Progenitor cell of endocrine pancreas (in vitro differentiated cells): ENCODE measurements at regions not wholly inside any gene's neighbourhood (a gene's known extent, or its start where the extent isn't known, plus 50 kb on each side); places are given as distances from the start of the nearest gene placed in this dataset.

Experiments
- DNase-seq: peaks from one replicate; pipeline ENCODE4 v3.0.0; 2021; ENCODE audit warnings: low spot score; ENCODE audit not compliant: unreplicated experiment
- H3K27ac Mint-ChIP-seq: 2 replicates; pipeline ENCODE4 v1.8.0; 2021; ENCODE audit warnings: mild to moderate bottlenecking, moderate library complexity, mixed read lengths
- H3K27me3 Mint-ChIP-seq: 2 replicates; pipeline ENCODE4 v1.8.0; 2021; ENCODE audit warnings: mixed read lengths
- H3K36me3 Mint-ChIP-seq: 2 replicates; pipeline ENCODE4 v1.8.0; 2022; ENCODE audit warnings: mixed read lengths; ENCODE audit not compliant: insufficient read depth
- H3K4me1 Mint-ChIP-seq: 2 replicates; pipeline ENCODE4 v1.8.0; 2021; ENCODE audit warnings: low read depth, mixed read lengths
- H3K4me3 Mint-ChIP-seq: 2 replicates; pipeline ENCODE4 v1.8.0; 2021; ENCODE audit warnings: low read depth, mild to moderate bottlenecking, moderate library complexity, mixed read lengths
- H3K9me3 Mint-ChIP-seq: 2 replicates; pipeline ENCODE4 v1.8.0; 2021; ENCODE audit warnings: low read depth, mixed read lengths
- CTCF ChIP-seq: fragments of 200-600 bp; sonication (generic); IDR thresholded peaks from one replicate; pipeline ENCODE4 v1.5.0; 2021; ENCODE audit warnings: antibody characterized with exemption, mild to moderate bottlenecking; ENCODE audit not compliant: unreplicated experiment

DNA sequence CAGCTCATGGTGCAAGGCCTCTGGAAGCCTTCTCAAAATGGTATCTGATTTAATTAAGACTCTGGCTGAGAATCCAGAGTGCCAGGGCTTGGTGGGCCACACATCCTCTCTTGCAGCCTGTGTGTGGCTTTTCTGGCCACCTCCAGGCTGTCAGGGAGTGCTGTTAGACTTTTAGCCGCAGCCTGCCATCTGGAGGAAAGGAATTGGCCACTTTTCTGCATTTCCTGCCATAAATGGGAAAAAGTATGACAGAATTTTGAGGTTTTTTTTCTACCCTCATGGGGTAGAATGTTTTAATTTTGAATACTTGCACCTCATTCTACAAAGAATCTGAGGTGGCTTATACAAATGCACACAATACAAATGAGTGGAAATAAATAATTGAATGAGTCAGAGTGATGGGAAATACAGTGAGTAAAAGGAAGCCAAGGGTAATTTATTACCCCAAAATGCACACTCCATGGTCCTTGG, 218.4 kb downstream of the ADAMTS15 start:
- no peak for DNase-seq
- H3K4me3 Mint-ChIP-seq: no peak overlapping the region
- no peaks in the 10 kb centered on the region for H3K4me1 Mint-ChIP-seq
- H3K27ac Mint-ChIP-seq: no peak overlapping the region
- peaks cover 12% of the 10 kb centered on the region for H3K27me3 Mint-ChIP-seq
- no peaks in the 10 kb centered on the region for H3K9me3 Mint-ChIP-seq
- no peak for TF ChIP-seq CTCF
- H3K36me3 Mint-ChIP-seq: no peaks in the 10 kb centered on the region

GRCh38 chr11:130668751-130669150, 220.3 kb downstream of the ADAMTS15 start:
- no peak for TF ChIP-seq CTCF
- no peak overlapping the region for H3K4me3 Mint-ChIP-seq
- H3K27me3 Mint-ChIP-seq: peaks cover 12% of the 10 kb centered on the region
- DNase-seq: no peak
- no peaks in the 10 kb centered on the region for H3K4me1 Mint-ChIP-seq
- H3K27ac Mint-ChIP-seq: no peak overlapping the region
- no peaks in the 10 kb centered on the region for H3K36me3 Mint-ChIP-seq
- no peaks in the 10 kb centered on the region for H3K9me3 Mint-ChIP-seq

- Mint-ChIP-seq H3K27ac (no peak overlapping the region), H3K27me3 (peaks cover 10% of the 10 kb centered on the region), H3K9me3 (no peaks in the 10 kb centered on the region), H3K4me3 (no peak overlapping the region), H3K36me3 (no peaks in the 10 kb centered on the region), H3K4me1 (no peaks in the 10 kb centered on the region)
- no peak for DNase-seq
- no peak for TF ChIP-seq CTCF
Observed at GRCh38 chr11:130670200-130670599, 221.8 kb downstream of the ADAMTS15 start.

DNA sequence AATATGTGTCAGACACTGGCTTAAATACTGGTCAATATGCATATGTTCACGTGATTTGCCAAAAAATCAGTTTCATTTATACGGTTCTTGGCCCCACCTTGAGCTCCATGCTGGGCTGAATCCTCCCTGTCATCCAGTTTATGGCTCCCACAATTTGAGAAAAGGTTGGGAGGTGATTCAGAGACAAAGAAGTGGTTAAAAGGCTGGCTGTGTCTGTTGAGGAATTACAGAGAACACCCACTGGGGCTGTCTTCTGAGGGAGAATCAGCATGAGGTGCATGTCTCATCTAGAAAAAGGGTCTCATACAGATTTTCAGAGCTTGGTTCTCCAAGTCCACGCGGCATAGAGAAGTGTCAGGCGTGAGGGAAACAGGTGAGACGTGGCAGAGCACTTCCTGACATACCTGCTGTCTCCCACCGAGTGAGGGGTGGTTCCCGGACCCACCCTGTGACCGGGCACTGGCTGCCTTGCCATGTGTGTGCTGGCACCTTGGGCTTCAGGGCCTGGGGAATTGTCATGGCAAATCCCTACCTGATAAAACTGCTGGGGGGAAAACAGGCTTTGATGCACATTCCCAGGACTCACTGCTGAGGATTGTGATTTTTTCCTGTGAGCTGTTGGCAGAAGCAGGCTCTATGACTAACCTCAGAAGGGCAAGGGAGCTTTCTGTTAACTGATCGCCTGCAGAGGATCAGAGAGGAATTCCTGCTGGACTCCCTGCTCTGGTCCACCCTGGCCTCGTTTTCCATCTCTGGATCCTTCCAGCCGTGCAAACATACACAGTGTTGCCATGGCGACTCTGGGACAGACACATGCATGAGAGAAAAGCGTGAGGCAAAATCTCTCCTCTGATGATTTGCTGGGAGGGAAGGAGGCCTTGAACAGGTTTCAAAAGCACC, 223.6 kb downstream of the ADAMTS15 start:
- Mint-ChIP-seq H3K27me3 (peaks cover 2% of the 10 kb centered on the region), H3K4me3 (no peak overlapping the region), H3K9me3 (no peaks in the 10 kb centered on the region), H3K36me3 (no peaks in the 10 kb centered on the region), H3K4me1 (peaks cover under 1% of the 10 kb centered on the region), H3K27ac (no peak overlapping the region)
- DNase-seq: no peak
- TF ChIP-seq CTCF: no peak

GRCh38 chr11:130672911-130673310, 224.5 kb downstream of the ADAMTS15 start:
- no peak overlapping the region for H3K27ac Mint-ChIP-seq
- H3K4me1 Mint-ChIP-seq: peaks cover 9% of the 10 kb centered on the region
- no peaks in the 10 kb centered on the region for H3K36me3 Mint-ChIP-seq
- DNase-seq: no peak
- H3K9me3 Mint-ChIP-seq: no peaks in the 10 kb centered on the region
- peaks cover 2% of the 10 kb centered on the region for H3K27me3 Mint-ChIP-seq
- TF ChIP-seq CTCF: no peak
- no peak overlapping the region for H3K4me3 Mint-ChIP-seq
